Left renal pelvis (tissue), 4 donors: ENCODE measurements at regions not wholly inside any gene's neighbourhood (a gene's known extent, or its start where the extent isn't known, plus 50 kb on each side); places are given as distances from the start of the nearest gene placed in this dataset.

Experiments
- DNase-seq, 4 donors: peaks; one replicate each; pipeline ENCODE4 v3.0.0-alpha.2; 2013; ENCODE audit warnings: low read depth in 4 of 4, low spot score in 3 of 4

- no peak for DNase-seq
These were observed 724.8 kb downstream of the HACE1 start for GRCh38 chr6:104134876-104135275.

GRCh38 chr6:104130343-104130742 lies 729.4 kb downstream of the HACE1 start:
- no peak for DNase-seq

- DNase-seq = no peak
These were observed 733.3 kb downstream of the HACE1 start for GRCh38 chr6:104126315-104127005.

- no peak for DNase-seq
These were observed 736.5 kb downstream of the HACE1 start for GRCh38 chr6:104123227-104123626.

GRCh38 chr6:104118274-104118673 lies 741.4 kb downstream of the HACE1 start:
- no peak for DNase-seq

DNA sequence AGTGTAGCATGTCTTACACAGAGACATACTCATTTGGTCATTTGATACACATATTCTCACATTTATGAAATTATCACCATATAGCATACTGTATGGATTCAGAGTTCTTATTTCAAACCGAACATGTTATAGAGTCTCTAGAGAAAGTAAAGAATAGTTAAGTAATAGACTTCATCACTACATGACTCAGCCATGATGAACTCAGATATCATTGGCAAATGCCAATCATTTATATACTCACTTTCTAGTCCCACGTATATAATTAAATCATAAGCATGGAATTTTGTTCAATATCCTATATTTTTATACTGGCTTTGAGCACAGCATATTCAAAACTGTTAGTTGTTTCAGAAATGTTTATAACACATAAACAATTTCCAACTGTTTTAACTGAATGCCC lies 749.9 kb downstream of the HACE1 start:
- no peak for DNase-seq

DNA sequence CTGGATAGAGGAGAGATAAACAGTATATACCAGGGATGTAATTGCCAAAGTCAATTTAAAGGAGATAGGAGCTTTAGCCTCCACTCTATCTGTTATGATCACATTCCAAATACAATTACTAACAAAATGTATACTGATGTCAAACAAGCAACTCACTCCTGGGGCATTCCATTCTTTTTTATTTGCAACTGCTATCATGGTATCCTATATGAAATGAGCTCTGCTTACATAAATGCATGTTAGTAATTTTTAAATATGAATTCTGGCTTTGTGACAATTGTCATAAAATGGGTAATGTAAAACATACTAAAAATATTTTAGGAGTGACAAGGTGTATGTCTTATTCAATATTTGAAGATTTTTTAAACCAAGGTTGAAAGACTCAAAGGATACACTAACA lies 751.1 kb downstream of the HACE1 start:
- DNase-seq = no peak

DNA sequence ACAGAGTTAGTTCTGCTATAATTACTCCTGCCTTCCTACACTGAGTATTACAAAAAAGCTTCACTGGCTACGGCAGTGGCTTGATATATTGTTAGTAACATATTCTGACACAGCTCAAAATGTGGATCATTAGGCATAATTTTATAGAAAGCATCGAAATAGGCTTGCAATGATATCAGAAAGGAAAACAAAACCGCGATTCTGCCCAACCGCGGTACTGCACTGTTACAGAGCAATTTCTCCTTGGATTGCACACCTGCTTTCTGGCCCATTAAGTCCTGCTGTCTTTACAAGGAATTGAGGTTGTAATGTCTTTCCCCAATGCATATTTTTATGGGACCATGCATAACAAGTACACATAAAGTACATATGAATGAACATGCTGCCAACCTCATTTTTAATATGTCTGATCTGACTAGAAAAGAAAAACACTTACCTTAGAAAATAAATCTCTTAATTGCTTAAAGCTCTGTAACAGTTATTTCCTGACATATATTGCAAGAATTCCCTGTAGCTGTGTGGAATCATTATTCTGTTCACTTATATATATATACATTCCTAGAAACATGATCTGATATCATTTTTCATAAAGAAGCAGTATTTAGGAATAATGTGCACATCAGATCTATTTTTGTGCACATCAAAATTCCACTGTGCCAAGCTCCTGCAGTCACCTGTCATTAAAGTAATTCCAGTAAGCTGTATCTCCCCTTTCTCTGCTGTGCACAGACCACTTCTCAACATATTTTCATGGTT lies 763.9 kb downstream of the HACE1 start:
- DNase-seq = no peak

GRCh38 chr6:104087765-104088164 lies 772.0 kb downstream of the HACE1 start:
- DNase-seq = no peak

GRCh38 chr6:104068281-104068680 lies 791.4 kb downstream of the HACE1 start:
- no peak for DNase-seq

GRCh38 chr6:104064876-104065275 lies 794.8 kb downstream of the HACE1 start:
- no peak for DNase-seq

GRCh38 chr6:104050455-104050854 lies 809.3 kb downstream of the HACE1 start:
- no peak for DNase-seq

- DNase-seq = no peak
These were observed 813.3 kb downstream of the HACE1 start for GRCh38 chr6:104046426-104046825.

- DNase-seq = no peak
These were observed 828.4 kb downstream of the HACE1 start for GRCh38 chr6:104031346-104031745.

DNA sequence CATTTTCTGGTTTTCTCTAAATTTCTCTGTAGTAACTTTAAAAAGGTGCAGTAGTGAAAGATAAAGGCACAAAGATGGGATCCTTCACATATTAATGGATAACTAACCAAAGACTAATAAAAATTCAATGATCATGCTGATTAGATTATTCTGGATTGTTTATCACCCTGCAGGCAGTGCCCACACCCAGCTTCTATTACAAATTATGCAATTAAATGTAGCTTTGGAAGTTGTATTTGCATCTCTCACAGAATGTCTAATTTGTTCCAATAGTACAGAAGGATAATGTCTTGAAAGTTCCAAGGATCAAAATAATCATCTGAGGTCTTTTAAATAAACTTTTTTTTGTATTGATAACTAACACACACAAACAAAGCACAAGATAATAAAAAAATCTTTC lies 837.6 kb downstream of the HACE1 start:
- DNase-seq = no peak

GRCh38 chr6:104019075-104019753 lies 840.5 kb downstream of the HACE1 start:
- no peak for DNase-seq

DNA sequence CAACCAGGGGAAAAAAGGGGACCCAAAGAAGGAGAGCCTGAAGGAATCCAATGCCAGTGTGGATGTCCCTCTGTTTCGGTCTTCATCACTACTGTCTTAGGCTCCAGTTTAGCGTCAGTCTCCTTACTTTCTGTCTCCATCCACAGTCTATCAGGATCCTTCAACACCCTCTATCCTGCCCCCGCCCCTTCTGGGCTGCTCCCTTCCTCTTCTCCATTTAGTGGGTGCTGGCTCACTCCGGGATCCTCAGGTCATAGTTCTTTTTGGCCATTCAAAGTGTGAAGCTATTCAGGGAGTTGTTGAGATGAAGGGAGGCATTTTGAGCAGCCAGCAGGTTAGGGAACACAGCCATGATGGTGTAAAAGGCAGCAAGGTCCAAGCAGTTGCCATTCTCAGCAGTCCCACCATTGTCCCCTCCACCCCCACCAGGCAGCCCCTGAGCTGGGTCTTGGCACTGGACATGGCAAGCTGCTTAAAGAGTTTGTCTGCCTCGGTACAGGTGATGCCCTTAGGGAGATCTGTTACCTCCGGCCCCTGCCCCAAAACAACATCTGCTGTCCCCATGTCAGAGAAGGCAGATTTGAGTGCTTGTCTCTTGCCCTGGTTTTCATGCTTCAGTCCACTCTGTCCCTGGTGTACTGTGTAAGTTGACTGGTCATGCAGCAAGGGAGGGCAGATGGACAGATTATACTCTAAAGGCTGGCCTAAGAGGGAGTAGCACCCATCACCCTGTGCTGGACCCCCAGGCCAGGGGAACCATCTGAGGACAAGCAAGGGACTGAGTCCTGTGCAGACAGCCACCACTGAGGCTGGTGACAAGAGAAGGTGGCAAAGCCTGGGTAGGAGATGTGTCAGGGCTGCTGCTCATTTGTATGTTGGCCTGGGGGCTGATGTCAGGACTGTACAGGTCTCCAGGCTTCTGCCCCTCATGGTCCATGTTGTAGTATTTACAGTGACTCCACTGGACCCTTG lies 842.0 kb downstream of the HACE1 start:
- DNase-seq = no peak

GRCh38 chr6:104014163-104014959 lies 845.4 kb downstream of the HACE1 start:
- no peak for DNase-seq

DNA sequence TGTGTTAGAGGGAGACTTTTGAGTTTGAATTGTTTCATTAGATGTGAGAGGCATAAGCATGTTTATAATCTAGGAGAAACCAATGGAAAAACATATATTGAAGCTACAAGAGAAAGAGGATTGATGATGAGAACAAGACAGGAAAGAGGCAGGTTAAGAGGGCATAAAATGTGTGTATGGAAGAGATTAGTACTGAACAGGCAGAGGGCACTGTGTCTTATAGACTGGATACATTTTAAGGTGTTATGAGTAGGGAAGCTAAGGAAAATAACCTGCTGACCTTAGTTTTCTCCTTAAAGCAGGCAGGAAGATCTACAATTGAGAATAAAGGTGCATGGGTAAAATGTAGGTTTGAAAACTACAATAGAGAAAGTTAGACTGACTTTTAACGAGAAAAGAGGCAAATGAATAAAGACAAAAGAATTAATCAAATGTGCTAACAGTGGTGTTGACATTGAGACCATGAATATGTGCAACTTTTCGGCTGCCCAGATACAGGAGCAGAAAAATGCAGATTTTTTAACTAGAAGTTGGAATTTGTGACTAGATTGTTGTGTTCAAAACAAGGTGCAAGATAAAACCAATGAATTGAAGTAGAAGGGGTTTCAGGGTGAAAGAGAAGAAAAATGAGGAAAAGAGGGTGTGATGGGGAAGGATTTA lies 846.3 kb downstream of the HACE1 start:
- DNase-seq = no peak
